Stimulated activated CD8-positive, alpha-beta memory T cell treated with anti-CD3 and anti-CD28 coated beads, Interleukin-7, amount 100 ng/mL, for 1 hour (primary cell): ENCODE measurements at regions not wholly inside any gene's neighbourhood (a gene's known extent, or its start where the extent isn't known, plus 50 kb on each side); places are given as distances from the start of the nearest gene placed in this dataset.

ENCODE experiments used
- DNase-seq, 2 donors: peaks; one replicate each; pipeline ENCODE4 v3.0.0-alpha.2; 2020; ENCODE audit warnings: low read depth in 2 of 2

DNA sequence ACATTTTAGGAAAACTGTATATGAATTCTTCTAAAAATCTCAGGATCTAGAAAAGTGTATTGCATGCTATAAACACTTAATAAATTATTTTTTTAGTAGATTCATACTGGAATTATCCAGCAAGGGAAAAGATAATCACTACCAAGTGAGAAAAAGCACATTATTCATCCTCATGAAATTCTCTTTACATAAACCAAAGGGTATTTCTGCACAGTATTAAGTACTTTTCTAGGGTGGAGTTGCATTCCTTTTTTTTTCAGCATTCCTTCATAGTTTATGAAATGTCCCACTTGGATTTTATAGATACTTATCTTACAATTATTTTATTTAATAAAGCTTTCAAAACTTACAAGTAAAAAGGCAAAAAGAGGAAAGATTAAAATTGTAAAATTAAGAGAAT lies 403.3 kb downstream of the HGF start:
- DNase-seq, result no peak

DNA sequence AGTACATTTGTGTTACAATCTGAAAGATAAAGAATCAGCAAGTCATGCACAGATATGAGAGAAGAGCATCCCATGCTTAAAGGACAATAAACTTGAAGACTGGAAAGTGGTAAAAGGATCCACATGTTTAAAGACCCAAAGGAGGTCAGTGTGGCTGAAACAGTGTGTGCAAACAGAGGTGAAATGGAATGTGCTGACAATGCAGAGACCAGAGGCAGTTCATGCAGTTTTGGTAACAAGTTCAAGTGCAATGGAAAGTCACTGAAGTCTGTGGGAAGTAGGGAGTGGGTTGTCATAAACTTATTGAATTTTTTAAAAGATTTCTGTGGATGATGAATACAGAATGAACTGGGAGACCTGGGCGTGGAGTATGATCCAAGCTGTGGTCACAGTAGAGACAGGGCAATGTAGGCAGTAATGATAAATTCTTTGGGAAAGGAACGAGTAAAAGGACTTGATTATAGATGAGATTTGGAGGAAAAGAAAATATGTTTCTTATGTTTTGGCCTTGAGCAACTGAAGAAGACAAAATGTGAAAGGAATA lies 408.0 kb downstream of the HGF start:
- DNase-seq, result no peak

DNA sequence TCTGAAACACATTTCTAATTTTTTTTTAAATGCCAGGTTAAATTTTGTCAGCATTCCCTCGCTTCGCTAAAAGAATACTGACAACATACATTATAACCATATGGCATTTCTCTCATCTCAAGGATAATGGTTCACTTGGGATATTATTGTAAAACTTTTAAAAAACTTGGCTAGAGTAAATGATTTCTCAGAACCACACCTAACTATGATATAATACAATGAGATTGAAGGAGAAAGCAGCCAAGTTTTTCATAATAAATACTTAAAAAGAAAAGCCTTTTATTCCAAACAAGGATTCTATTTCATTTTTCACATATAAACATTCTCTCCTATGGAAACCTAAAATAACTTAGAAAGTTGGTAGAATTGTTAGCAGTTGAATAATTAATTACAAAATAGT lies 413.9 kb downstream of the HGF start:
- DNase-seq, result no peak

DNA sequence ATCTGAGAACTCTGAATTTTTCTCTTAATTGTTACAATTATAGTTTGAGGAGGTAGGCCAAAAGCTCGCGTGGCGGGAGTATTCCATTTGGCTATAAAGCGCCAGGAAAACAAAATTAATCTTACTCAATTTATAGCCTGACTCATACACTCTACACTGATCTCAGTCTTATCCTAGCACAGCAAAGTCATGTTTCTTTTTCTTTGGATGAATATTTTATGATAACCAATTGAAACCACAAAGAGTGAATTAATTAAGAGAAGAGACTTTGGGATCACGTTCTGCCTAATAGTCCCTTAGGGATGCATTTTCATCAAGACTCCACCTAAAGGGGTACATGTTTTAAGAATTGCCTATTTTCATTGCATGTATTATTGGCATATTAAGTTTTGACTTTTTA lies 420.8 kb downstream of the HGF start:
- no peak for DNase-seq

DNA sequence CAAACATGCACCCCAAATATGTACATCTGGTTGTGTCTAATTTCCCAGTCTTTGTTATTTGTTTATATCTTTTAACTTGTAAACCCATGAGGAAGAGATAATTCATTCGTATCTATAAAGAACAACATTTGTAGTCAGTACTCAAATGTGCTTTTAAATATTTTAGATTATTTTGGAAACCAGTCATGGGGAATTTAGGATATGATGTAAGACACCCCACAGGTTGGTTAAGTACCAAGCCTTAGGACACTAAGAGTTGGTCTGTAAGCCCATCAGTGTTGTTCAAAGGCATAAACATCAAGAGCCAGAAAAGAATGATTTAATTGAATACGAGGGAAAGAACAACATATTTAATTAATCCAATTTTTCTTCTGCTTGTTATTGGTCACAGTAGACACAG lies 421.1 kb upstream of the SEMA3C start:
- DNase-seq, result no peak

DNA sequence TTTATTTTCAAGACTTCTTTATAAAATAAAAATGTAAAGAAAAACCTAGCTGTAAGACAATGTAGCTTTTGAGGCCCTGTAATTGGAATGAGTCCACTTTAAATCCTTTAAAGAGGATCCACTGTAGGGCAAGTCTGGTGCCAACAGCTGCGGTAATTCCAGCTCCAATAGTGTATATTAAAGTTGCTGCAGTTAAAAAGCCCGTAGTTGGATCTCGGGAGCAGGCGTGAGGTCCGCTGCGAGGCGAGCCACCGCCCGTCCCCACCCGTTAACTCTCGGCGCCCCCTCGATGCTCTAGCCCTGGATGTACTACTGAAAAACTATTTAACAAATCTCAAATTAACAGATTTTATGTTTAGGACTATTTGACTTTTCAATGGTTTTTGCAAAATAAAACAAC lies 414.7 kb upstream of the SEMA3C start:
- no peak for DNase-seq

DNA sequence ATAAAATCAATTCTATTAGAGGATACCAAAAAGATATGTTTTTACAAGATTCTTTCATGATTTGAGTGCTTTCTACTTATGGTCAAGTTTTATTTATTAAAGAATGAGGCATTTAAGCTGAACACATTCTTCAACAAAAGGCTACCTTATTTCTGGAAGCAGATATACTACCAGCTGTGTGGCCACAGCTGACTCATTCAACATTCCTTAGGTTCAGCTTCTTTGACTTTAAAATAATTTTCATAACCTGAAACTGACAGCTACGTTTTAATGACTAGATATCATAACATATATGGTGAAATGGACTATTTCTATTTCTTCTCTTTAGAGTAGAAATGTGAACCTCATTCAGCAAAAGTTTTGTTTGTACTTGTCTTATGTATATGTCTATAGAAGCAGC lies 414.2 kb upstream of the SEMA3C start:
- DNase-seq, result no peak

DNA sequence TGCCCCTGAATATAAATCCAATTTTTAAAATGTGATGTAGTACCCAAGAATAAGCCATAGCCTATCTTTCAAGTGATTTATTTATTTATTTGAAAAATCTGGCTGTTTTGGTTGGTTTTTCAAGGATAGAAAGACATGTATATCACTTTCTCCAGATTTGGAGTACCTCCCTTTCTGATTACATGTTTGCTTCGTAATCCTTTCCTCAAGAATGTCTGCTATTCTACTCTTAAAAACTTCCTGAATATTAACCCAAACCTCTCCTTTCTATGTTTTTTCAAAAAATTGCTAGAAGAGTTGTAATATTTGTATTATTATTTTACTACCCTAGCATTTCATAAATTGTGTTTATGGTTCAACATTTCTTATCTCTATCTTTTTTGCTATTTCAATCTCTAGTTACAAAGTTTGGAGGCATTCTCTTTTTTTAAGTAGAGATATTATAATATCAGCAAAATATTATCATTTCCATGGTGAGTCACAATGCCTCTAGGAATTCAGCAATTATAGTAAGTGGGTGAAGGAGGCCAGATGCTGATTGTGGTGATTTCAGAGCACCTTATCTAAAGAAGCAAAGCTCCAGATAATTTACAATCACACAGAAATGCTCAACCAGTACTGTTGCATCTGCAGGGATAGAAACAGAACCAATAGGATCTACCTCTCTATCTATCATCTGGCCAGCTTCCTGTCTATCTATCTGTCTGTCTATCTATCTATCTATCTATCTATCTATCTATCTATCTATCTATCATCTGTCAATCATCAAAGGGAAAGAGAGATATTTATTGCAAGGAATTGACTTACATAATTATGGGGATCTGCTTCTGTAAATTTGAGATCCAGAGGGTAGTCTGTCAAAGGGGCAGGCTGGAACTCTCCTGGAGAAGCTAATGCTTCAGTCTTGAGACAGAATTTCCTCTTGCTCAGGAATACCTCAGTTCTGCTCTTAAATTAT lies 412.5 kb upstream of the SEMA3C start:
- DNase-seq, result no peak

DNA sequence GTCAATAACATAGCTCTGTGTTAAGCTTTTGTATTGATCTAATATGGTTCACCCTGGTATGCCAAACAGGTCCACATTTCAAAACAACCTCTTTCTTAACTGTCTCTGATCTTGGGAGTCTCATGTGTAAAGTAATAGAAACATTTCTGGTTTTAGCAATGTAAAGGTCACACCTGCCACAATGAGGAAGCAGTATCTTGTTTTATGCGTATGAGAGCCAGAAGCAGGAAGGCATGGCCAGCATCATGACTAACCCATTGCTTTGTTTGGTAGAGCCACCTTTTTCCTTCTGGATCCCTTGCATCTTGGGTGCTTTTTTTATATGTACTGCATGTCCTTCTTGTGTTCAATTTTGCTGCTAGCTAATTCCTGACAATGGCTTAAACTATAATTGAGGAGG lies 411.3 kb upstream of the SEMA3C start:
- no peak for DNase-seq

DNA sequence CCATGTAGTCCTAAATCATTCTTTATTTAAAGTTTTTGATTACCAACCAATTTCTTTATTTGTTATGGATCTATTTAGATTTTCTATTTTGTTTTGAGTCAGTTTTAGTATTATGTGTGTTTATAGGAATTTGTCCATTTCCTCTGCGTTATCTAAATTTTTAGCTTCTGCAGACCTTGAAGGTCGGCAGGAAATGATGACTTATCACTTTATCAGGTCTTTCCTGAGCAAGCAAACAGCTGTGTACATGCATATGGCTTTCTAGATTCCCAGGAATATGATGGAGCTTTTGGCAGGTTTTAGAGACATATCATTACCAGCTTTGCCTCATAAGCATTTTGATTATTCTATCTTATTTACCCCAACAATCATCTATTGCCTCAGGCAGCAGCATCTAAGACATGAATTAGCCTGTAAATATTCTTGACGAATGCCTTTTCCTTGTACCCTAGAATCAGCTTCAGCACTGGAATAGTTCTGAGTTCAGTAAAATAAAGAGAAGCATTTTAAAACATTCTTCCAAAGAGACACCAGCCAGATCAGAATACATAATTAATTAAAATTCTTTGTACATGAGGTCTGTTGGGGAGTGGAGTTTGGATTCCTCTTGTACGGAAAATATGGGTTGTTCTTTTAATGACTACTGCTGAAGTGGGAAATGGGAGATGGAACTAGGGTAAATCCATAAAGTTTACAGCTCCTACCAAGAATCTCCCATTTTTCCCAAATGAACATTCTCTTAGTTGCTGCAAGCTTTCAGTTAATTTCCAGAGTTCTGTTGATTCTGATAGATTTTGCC lies 408.8 kb upstream of the SEMA3C start:
- no peak for DNase-seq

DNA sequence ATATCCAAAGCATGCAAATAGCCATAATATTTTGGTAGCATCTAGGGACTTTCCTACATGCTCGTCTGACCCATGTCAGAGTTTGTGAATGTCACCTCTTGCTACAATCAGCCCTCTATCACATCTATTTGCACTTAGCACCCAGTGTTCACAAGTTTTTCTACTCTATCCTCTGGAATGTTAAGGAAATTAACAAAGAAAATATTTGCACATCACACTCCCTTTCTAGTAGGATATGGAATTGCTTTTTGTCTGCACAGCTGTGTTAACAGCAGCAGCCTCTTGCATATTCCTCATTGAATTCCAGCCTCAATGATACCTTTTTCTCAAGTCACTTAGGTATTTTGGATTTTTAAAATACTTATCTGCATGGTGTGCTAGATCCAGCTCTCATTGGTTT lies 403.1 kb upstream of the SEMA3C start:
- DNase-seq, result no peak

DNA sequence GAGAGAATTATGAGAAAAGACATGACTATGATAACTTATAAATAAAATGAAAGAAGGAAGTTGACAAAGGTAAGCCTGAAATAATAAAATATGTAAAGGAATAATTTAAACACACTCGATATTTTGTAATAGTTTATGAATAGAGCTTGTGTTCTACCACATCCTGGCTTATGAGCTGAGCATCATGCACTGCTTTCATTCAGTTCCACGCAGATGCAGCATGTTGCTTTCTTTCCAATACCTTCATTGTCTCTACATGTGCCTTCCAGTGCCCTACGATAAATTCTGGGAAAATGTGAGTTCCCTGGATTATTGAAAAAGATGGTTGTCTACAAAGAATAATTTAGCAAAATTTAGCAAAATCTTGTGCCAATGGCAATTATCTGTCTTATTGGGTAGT lies 398.9 kb upstream of the SEMA3C start:
- DNase-seq, result no peak

DNA sequence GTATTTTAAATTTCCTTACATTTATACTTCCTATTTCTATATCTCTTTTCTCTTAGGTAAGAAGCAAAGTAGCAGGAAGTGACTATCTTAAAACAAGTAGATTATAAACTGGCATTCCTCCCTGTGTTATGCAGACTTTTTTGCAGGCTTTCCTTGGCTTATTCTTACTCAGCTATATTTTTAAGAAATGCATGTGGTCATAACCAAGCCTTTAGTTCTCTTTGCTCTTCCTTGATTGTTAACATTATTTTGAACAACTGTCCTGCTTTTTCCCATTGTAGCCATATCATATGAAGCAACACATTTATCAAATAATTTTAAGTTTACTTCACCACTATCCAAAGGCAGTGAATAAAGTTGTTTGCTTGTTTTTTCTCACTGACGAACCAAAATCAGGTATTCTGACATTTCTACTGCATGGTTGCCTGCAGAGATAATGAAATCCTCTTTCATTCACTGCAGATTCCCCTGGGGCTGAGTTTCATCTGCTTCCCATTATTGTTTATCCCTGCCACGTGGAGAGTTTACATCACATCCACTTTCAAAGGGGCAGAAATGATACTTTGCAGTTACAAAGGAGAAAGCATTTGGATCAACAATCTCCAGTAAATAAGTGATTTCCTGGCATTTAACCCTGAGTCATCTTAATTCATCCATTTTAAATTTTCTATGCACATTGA lies 389.9 kb upstream of the SEMA3C start:
- no peak for DNase-seq

DNA sequence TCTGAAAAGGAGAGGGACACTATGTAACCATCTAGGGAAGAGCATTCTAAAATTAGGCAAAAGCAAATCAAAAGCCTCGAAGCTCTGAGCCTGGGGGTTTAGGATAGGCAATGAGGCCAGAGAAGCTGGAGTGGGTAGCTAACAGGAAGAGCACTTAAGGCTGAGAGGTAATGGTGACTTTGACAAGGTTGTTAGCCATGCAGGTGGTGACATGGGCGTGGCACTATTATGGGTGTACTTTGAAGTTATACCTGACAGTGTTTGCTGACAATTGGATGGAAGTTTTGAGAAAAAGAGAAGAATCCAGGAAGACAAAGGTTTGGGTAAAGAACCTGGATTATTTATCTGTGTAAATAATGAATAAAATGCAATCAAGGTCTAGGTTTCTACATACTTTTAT lies 383.0 kb upstream of the SEMA3C start:
- no peak for DNase-seq

DNA sequence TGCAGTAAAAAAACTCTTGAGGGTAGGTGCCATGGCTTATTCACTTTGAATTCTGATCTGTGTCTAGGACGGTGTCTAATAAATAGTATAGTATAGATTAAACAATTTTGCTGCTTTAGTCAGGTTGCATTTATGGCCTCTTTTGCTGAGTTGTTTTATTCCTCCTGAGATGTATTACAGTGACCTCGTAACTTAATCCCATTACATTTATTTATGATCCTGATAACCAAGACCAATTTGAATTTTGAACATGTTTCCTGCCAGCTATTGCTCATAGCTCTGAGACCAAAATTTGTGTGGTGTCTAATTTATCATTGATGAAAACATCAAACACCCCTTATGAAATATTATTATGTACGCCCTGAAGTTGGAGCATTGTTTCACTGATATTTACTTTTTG lies 381.9 kb upstream of the SEMA3C start:
- no peak for DNase-seq

DNA sequence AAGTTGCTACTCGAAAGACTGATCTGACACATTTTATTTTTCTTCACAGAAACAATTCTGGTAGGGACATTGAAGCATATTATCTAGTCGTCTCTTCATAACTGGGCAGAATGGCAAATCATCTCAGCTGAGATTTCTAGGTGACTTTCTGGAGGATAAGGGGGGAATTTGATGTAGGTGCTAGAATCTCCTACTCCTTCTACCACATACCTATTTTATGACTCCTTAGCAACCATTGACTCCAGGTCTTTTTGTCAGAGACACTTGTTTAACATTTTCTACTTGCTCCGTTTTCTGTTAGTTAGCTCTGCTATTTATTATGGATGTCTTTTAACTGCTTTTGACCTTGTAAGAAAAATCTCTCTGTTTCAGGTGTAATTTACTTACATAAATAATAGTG lies 380.9 kb upstream of the SEMA3C start:
- DNase-seq, result no peak

DNA sequence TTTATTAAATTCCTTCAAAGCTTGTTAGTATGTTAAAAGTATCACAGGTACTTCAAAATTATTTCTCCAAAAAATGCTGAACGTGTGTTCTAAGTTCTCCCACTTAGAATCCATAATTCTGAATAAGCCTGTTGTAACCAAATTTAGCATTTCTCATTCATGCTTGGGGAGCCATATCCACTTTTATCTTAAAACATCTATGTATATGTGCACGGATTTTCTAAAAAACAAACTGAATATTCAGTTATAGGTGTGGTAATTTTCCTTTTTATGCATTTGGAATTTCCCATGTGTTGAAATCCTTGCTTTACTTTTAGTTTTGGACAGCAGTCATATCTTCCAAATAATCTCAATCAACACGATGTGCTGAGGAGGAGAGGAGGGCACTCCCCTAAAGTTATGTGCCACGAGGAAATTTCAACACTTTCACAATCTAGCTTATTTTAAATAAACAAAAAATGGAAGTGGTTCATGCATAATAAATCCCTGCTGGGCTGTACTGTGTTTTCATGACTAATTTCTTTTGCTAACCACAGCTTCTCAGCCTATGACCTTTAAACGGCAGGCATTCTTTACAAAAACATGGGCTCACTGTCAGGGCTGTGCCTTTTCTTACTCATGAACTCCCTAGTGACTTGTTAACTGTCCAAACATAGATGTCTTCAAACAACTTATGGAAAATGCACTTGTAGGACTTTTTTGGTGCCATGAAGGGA lies 380.3 kb upstream of the SEMA3C start:
- no peak for DNase-seq

DNA sequence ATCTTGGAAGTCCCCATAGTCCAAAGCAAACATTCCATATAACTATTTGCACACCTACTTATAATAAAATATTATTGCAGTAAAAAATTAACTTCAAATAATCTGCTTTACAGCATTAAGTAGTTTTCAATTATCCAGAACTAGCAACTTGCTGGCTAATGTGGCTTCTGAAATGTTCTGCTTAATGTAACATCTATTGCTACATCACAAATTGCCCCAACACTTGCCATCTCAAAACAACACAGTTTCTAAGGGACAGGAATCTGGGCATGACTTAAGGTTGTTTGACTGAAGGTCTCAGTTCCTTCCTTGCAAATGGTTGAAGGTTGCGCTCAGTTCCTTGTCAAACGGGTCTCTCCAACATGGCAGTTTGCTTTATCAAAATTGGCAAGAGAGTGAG lies 378.5 kb upstream of the SEMA3C start:
- no peak for DNase-seq

DNA sequence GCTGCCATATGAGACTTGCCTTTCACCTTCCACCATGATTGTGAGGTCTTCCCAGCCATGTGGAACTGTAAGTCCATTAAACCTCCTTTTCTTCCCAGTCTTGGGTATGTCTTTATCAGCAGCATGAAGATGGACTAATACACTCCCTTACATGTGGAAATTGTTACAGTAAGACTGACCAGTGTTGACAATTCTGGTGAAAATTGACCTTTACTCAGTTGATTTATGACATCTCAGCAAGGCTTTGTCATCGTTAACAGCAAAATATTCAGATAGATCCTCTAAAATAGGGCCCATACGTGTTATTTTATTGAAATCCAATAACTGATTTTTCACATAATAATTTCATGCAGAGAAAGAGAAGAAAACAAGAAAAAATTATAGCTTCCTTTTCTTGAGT lies 377.9 kb upstream of the SEMA3C start:
- DNase-seq, result no peak

DNA sequence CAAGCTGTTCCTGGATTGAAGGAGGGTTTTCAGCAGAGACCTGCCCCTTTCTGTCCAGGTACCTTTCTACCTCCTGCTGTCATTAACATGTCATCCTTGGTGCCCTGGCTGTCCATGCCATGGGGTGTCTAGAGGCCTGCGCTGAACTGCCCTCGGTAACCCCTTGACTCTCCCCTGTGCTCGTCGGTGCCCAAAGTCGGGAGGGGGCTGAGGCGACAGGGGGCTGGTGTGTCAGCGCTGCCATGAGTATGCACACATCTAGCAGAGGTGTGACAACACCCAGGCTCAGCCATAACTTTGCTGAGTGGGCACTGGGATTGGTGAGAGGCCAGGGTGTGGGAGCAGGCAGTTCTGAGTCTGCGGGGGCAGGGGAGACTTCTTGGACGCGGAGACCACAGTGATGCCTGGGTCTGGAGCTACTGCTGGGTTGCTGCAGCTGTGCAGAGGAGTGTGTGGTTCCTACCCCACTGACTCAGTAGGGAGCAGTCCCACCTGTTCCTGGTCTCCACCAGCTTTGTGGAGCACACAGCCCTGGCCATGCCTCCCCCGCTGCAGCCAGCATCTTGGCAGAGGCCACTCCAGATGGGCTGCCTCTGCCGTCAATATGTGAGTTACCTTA lies 376.2 kb upstream of the SEMA3C start:
- DNase-seq, result no peak

DNA sequence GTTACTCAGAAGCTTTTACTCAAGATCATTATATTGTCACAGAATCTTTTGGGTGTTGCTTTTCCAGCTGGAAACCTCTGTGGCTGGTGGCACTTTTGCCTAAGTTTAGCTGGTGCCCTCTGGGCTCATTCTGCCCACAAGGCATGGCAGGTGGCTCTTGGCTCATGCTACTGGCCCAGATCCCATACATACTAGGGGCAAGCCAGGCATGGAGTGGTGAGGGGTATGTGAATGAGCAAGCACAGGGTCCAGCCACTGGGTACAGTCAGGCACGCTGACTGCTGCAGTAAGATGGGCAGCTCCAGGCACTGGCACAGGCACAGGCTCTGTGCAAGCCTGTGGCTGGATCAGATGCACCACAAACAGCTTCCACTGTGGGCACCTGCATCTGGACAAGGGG lies 375.0 kb upstream of the SEMA3C start:
- no peak for DNase-seq
